Osteocyte (in vitro differentiated cells): ENCODE measurements at regions not wholly inside any gene's neighbourhood (a gene's known extent, or its start where the extent isn't known, plus 50 kb on each side); places are given as distances from the start of the nearest gene placed in this dataset.

Experiments used
- DNase-seq: peaks from one replicate; pipeline ENCODE4 v3.0.0; 2021; ENCODE audit warnings: mixed read lengths; ENCODE audit not compliant: unreplicated experiment; ENCODE audit errors: extremely low spot score
- H3K27ac Mint-ChIP-seq: one replicate; pipeline ENCODE4 v1.8.0; 2021; ENCODE audit warnings: mild to moderate bottlenecking, mixed read lengths; ENCODE audit not compliant: unreplicated experiment
- H3K27me3 Mint-ChIP-seq: one replicate; pipeline ENCODE4 v1.8.0; 2021; ENCODE audit warnings: mixed read lengths; ENCODE audit not compliant: unreplicated experiment
- H3K36me3 Mint-ChIP-seq: one replicate; pipeline ENCODE4 v1.8.0; 2021; ENCODE audit warnings: mixed read lengths; ENCODE audit not compliant: unreplicated experiment
- H3K4me1 Mint-ChIP-seq: one replicate; pipeline ENCODE4 v1.8.0; 2021; ENCODE audit warnings: mixed read lengths; ENCODE audit not compliant: unreplicated experiment
- H3K4me3 Mint-ChIP-seq: one replicate; pipeline ENCODE4 v1.8.0; 2021; ENCODE audit warnings: mild to moderate bottlenecking, moderate library complexity, mixed read lengths; ENCODE audit not compliant: unreplicated experiment
- H3K9me3 Mint-ChIP-seq: one replicate; pipeline ENCODE4 v1.8.0; 2021; ENCODE audit warnings: mixed read lengths; ENCODE audit not compliant: unreplicated experiment
- TF ChIP-seq, protein P1 (sequence below): fragments of 200-600 bp; sonication (generic); IDR thresholded peaks from 2 replicates; pipeline ENCODE4 v1.5.0; 2021; ENCODE audit warnings: antibody characterized with exemption, mild to moderate bottlenecking, moderate library complexity

GRCh38 chr3:81095956-81096355 lies 665.5 kb downstream of the GBE1 start:
- TF ChIP-seq, protein P1, sequence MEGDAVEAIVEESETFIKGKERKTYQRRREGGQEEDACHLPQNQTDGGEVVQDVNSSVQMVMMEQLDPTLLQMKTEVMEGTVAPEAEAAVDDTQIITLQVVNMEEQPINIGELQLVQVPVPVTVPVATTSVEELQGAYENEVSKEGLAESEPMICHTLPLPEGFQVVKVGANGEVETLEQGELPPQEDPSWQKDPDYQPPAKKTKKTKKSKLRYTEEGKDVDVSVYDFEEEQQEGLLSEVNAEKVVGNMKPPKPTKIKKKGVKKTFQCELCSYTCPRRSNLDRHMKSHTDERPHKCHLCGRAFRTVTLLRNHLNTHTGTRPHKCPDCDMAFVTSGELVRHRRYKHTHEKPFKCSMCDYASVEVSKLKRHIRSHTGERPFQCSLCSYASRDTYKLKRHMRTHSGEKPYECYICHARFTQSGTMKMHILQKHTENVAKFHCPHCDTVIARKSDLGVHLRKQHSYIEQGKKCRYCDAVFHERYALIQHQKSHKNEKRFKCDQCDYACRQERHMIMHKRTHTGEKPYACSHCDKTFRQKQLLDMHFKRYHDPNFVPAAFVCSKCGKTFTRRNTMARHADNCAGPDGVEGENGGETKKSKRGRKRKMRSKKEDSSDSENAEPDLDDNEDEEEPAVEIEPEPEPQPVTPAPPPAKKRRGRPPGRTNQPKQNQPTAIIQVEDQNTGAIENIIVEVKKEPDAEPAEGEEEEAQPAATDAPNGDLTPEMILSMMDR = no peak
- H3K4me3 Mint-ChIP-seq = no peak overlapping the region
- peaks cover 4% of the 10 kb centered on the region for H3K27me3 Mint-ChIP-seq
- no peak for DNase-seq
- H3K36me3 Mint-ChIP-seq = no peaks in the 10 kb centered on the region
- H3K27ac Mint-ChIP-seq = no peak overlapping the region
- no peaks in the 10 kb centered on the region for H3K9me3 Mint-ChIP-seq
- no peaks in the 10 kb centered on the region for H3K4me1 Mint-ChIP-seq

DNA sequence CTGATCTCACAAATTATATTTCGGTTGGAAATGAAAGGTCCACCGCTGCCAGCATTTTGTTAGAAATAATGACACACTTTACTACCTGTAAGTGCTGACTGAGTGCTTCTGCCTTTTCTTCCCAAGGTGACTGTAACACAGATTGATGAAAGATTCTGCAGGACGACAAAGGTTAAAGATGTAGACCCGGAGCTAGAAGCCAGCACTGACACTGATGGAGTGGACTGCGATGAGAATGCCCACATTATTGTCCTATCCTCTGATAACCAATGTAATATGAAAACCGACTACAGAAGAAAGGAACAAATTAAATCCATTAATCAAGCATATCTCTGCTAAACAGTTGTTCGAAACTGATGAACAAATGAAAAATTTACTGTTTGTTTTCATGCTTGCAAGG lies 666.5 kb downstream of the GBE1 start:
- no peaks in the 10 kb centered on the region for H3K9me3 Mint-ChIP-seq
- no peaks in the 10 kb centered on the region for H3K4me1 Mint-ChIP-seq
- H3K27me3 Mint-ChIP-seq = peaks cover 6% of the 10 kb centered on the region
- no peak overlapping the region for H3K27ac Mint-ChIP-seq
- TF ChIP-seq, protein P1 = no peak
- no peak overlapping the region for H3K4me3 Mint-ChIP-seq
- DNase-seq = no peak
- H3K36me3 Mint-ChIP-seq = no peaks in the 10 kb centered on the region

- no peaks in the 10 kb centered on the region for H3K4me1 Mint-ChIP-seq
- H3K27ac Mint-ChIP-seq = no peak overlapping the region
- H3K27me3 Mint-ChIP-seq = peaks cover 6% of the 10 kb centered on the region
- no peak for DNase-seq
- TF ChIP-seq, protein P1 = no peak
- no peaks in the 10 kb centered on the region for H3K9me3 Mint-ChIP-seq
- H3K36me3 Mint-ChIP-seq = no peaks in the 10 kb centered on the region
- no peak overlapping the region for H3K4me3 Mint-ChIP-seq
Measured at GRCh38 chr3:81087607-81088006, 673.8 kb downstream of the GBE1 start.

DNA sequence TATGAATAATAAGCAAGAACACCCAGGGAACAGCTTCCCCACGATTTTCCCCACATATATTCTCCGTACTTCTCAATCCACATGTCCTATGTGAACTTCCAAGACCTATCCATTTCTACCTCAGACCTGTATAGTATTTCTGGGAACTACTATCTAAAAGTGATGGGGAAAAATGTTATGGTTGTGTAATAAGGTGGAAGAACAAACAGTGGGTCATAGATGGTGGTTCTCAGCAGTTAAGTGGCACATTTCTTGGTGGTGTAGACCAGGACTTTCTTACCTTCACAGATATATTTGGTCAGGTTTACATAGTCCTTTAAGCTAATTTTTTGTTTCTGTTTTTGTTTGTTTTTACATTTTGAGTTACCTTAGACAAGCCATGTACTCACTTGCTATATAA lies 675.1 kb downstream of the GBE1 start:
- DNase-seq = no peak
- H3K27me3 Mint-ChIP-seq = peaks cover 11% of the 10 kb centered on the region
- no peaks in the 10 kb centered on the region for H3K36me3 Mint-ChIP-seq
- no peak overlapping the region for H3K27ac Mint-ChIP-seq
- H3K4me3 Mint-ChIP-seq = no peak overlapping the region
- H3K4me1 Mint-ChIP-seq = no peaks in the 10 kb centered on the region
- TF ChIP-seq, protein P1 = no peak
- H3K9me3 Mint-ChIP-seq = no peaks in the 10 kb centered on the region

DNA sequence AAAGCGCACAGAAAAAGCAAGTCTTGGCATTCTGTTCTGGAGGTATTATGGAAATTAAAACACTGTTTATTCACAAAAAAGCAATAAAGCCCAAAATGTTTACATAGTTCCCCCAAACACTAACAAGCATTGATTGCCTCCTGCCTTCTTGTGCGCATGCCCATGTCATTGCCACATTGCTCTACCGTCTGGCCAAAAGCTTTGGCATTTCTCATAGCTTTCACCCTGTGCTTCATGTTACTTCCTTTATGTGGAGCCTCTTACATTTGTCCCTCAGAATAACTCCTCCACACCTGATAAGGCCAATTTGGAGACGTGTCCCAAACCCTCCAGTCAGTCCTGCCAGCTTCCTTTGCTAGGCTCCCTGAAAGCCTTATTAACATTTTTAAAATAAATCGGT lies 680.8 kb downstream of the GBE1 start:
- TF ChIP-seq, protein P1 = no peak
- no peak for DNase-seq

More for the DNA sequence above, 680.8 kb downstream of the GBE1 start:
- Mint-ChIP-seq H3K4me1 (no peaks in the 10 kb centered on the region), H3K4me3 (no peak overlapping the region), H3K27me3 (peaks cover 7% of the 10 kb centered on the region), H3K36me3 (no peaks in the 10 kb centered on the region), H3K27ac (no peak overlapping the region), H3K9me3 (no peaks in the 10 kb centered on the region)
